ENCODE measurements at regions not wholly inside any gene's neighbourhood (a gene's known extent, or its start where the extent isn't known, plus 50 kb on each side); places are given as distances from the start of the nearest gene placed in this dataset.

DNA sequence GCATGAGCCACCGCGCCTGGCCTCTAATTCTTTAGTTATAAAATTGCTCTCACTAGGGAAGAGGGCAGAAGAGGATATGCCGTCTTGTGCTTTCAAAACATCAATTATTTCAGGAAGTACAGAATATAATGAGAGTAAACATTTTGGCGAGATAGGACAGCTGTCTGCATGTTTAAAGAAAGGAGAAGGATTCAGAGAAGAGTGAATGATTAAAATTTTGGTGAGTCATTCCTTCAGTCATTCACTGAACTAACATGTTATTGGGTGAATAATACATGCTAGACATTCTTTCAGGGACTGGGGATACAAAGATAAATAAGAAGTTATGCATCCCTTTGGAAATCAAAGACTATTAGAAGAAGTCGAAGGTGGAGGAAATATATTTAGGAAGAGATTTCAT, 590.3 kb upstream of the GOT2 start:
- Mint-ChIP-seq H3K36me3 (ENCODE audit: low read depth) (no peaks in the 10 kb centered on the region), H3K27ac (no peak overlapping the region), H3K27me3 (ENCODE audit: insufficient read depth) (peaks cover 3% of the 10 kb centered on the region; the same call in 1 of the 2 replicates), H3K9me3 (no peaks in the 10 kb centered on the region), H3K4me3 (no peak overlapping the region), H3K4me1 (ENCODE audit: low read depth) (peaks cover 8% of the 10 kb centered on the region)
- TF ChIP-seq, protein P1, sequence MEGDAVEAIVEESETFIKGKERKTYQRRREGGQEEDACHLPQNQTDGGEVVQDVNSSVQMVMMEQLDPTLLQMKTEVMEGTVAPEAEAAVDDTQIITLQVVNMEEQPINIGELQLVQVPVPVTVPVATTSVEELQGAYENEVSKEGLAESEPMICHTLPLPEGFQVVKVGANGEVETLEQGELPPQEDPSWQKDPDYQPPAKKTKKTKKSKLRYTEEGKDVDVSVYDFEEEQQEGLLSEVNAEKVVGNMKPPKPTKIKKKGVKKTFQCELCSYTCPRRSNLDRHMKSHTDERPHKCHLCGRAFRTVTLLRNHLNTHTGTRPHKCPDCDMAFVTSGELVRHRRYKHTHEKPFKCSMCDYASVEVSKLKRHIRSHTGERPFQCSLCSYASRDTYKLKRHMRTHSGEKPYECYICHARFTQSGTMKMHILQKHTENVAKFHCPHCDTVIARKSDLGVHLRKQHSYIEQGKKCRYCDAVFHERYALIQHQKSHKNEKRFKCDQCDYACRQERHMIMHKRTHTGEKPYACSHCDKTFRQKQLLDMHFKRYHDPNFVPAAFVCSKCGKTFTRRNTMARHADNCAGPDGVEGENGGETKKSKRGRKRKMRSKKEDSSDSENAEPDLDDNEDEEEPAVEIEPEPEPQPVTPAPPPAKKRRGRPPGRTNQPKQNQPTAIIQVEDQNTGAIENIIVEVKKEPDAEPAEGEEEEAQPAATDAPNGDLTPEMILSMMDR (IDR thresholded peaks at IDR 0.05), result no peak
- no peak for DNase-seq

DNA sequence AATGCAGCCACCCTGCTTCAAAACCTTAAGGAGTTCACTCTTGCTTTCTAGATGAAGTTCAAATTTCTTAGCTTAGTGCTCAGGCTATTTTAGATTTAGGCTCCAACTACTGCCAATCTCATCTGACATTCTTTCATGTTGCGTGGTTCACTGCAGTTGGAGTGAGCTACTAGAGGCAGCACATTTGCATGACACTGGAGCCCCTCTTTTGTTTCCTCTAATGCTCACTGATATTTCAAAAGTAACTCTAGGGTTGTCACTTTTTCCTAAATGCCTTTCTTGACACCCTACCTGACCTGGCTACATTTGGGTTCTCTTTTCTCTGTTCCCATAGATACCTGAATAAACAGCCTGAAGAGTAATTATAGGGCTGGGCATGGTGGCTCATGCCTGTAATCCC, 586.5 kb upstream of the GOT2 start:
- Mint-ChIP-seq H3K27me3 (ENCODE audit: insufficient read depth) (peaks cover 3% of the 10 kb centered on the region; the same call in 1 of the 2 replicates), H3K27ac (no peak overlapping the region), H3K4me3 (no peak overlapping the region), H3K36me3 (ENCODE audit: low read depth) (no peaks in the 10 kb centered on the region), H3K9me3 (no peaks in the 10 kb centered on the region), H3K4me1 (ENCODE audit: low read depth) (peaks cover 8% of the 10 kb centered on the region)
- TF ChIP-seq, protein P1 (IDR thresholded peaks at IDR 0.05), result no peak
- no peak for DNase-seq

DNA sequence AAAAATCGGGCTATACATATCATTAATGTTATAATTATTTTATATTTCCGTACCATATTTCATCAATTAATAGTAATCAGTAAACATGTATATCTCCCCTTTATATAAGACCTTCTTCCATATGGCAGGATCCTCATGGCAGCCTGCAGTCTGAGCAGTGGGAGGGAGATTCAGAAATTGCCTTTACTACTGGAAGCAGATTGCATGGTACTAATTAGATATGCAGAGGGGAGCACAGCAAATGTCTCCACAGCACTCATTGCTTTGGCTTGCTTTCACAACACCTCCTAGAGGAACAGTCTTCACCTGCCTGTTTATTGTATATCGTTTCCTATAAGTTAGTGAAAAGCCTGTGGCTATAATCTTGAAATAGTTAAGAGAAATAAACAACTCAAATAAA, 585.8 kb upstream of the GOT2 start:
- Mint-ChIP-seq H3K9me3 (no peaks in the 10 kb centered on the region), H3K27me3 (ENCODE audit: insufficient read depth) (peaks cover 3% of the 10 kb centered on the region; the same call in 1 of the 2 replicates), H3K4me3 (no peak overlapping the region), H3K4me1 (ENCODE audit: low read depth) (peaks cover 8% of the 10 kb centered on the region), H3K27ac (no peak overlapping the region), H3K36me3 (ENCODE audit: low read depth) (no peaks in the 10 kb centered on the region)
- TF ChIP-seq, protein P1 (IDR thresholded peaks at IDR 0.05), result no peak
- DNase-seq, result no peak

GRCh38 chr16:59305850-59306249, 571.7 kb upstream of the GOT2 start:
- no peaks in the 10 kb centered on the region; the same call in 1 of the 2 replicates for H3K27me3 Mint-ChIP-seq (ENCODE audit: insufficient read depth)
- no peaks in the 10 kb centered on the region for H3K36me3 Mint-ChIP-seq (ENCODE audit: low read depth)
- H3K9me3 Mint-ChIP-seq, result no peaks in the 10 kb centered on the region
- H3K27ac Mint-ChIP-seq, result no peak overlapping the region
- no peak for DNase-seq
- H3K4me3 Mint-ChIP-seq, result no peak overlapping the region
- TF ChIP-seq, protein P1 (IDR thresholded peaks at IDR 0.05), result no peak
- H3K4me1 Mint-ChIP-seq (ENCODE audit: low read depth), result peaks cover 5% of the 10 kb centered on the region; the same call in 1 of the 2 replicates

- TF ChIP-seq, protein P1 (IDR thresholded peaks at IDR 0.05), result no peak
- H3K36me3 Mint-ChIP-seq (ENCODE audit: low read depth), result no peaks in the 10 kb centered on the region
- H3K27ac Mint-ChIP-seq, result no peak overlapping the region
- H3K4me1 Mint-ChIP-seq (ENCODE audit: low read depth), result no peaks in the 10 kb centered on the region; the same call in 1 of the 2 replicates
- no peak overlapping the region for H3K4me3 Mint-ChIP-seq
- no peaks in the 10 kb centered on the region; the same call in 1 of the 2 replicates for H3K9me3 Mint-ChIP-seq
- H3K27me3 Mint-ChIP-seq (ENCODE audit: insufficient read depth), result no peaks in the 10 kb centered on the region
- DNase-seq, result no peak
Observed at GRCh38 chr16:59296888-59297287, 562.8 kb upstream of the GOT2 start.
